HEK293T (cell line): ENCODE measurements at regions not wholly inside any gene's neighbourhood (a gene's known extent, or its start where the extent isn't known, plus 50 kb on each side); places are given as distances from the start of the nearest gene placed in this dataset.

Source experiments
- CTCF ChIA-PET: fragments of 350-600 bp; formaldehyde crosslinking; extraction: SDS; loops from one replicate; lab custom pipeline; 2021; ENCODE audit warnings: antibody characterized with exemption, inconsistent platforms; lab: Yijun Ruan, JAX
- POLR2A ChIA-PET: fragments of 350-600 bp; formaldehyde crosslinking; extraction: SDS; loops from one replicate; lab custom pipeline; 2020; ENCODE audit warnings: antibody characterized with exemption, inconsistent platforms; lab: Yijun Ruan, JAX
- DNase-seq: peaks from one replicate; pipeline ENCODE4 v3.0.0; 2012; ENCODE audit warnings: mixed read lengths; ENCODE audit errors: extremely low spot score
- ARNT ChIP-seq: fragments of 450-650 bp; IDR thresholded peaks from 2 replicates; pipeline ENCODE4 v1.6.1; 2017; ENCODE audit warnings: mild to moderate bottlenecking
- BHLHE40 ChIP-seq: fragments of 450-650 bp; IDR thresholded peaks from 2 replicates; pipeline ENCODE4 v1.6.1; 2016; ENCODE audit warnings: mild to moderate bottlenecking, moderate library complexity, borderline replicate concordance
- CTBP1 ChIP-seq: fragments of 450-650 bp; IDR thresholded peaks from 2 replicates; pipeline ENCODE4 v1.6.1; 2016; ENCODE audit warnings: borderline replicate concordance
- ELF4 ChIP-seq: fragments of 450-650 bp; IDR thresholded peaks from 2 replicates; pipeline ENCODE4 v1.6.1; 2017; ENCODE audit warnings: antibody characterized with exemption
- FOXA1 ChIP-seq: fragments of 450-650 bp; IDR thresholded peaks from 2 replicates; pipeline ENCODE4 v1.6.1; 2016; ENCODE audit warnings: mild to moderate bottlenecking
- FOXK2 ChIP-seq: fragments of 450-650 bp; IDR thresholded peaks from 2 replicates; pipeline ENCODE4 v1.6.1; 2016; ENCODE audit warnings: mild to moderate bottlenecking
- FOXM1 ChIP-seq: fragments of 450-650 bp; IDR thresholded peaks from 2 replicates; pipeline ENCODE4 v1.6.1; 2017; ENCODE audit warnings: mild to moderate bottlenecking, borderline replicate concordance
- HDGF ChIP-seq: fragments of 450-650 bp; IDR thresholded peaks from 2 replicates; pipeline ENCODE4 v1.6.1; 2017; ENCODE audit warnings: antibody characterized with exemption, borderline replicate concordance
- L3MBTL2 ChIP-seq: fragments of 450-650 bp; conservative IDR thresholded peaks from 2 replicates; pipeline ENCODE4 v1.6.1; 2016; ENCODE audit warnings: mild to moderate bottlenecking
- LEF1 ChIP-seq: fragments of 450-650 bp; IDR thresholded peaks from 2 replicates; pipeline ENCODE4 v1.6.1; 2017; ENCODE audit warnings: mild to moderate bottlenecking, borderline replicate concordance
- NFRKB ChIP-seq: fragments of 450-650 bp; IDR thresholded peaks from 2 replicates; pipeline ENCODE4 v1.6.1; 2016; ENCODE audit warnings: mild to moderate bottlenecking, moderate library complexity
- SP1 ChIP-seq: fragments of 450-650 bp; IDR thresholded peaks from 2 replicates; pipeline ENCODE4 v1.6.1; 2017
- SUZ12 ChIP-seq: fragments of 450-650 bp; IDR thresholded peaks from 2 replicates; pipeline ENCODE4 v1.6.1; 2016; ENCODE audit warnings: mild to moderate bottlenecking
- TARDBP ChIP-seq: fragments of 450-650 bp; IDR thresholded peaks from 2 replicates; pipeline ENCODE4 v1.6.1; 2016
- ZNF384 ChIP-seq: fragments of 450-650 bp; IDR thresholded peaks from 2 replicates; pipeline ENCODE4 v1.6.1; 2016
- TF ChIP-seq, protein P1 (sequence below): fragments of 450-650 bp; IDR thresholded peaks from 2 replicates; pipeline ENCODE4 v1.6.1; 2016

DNA sequence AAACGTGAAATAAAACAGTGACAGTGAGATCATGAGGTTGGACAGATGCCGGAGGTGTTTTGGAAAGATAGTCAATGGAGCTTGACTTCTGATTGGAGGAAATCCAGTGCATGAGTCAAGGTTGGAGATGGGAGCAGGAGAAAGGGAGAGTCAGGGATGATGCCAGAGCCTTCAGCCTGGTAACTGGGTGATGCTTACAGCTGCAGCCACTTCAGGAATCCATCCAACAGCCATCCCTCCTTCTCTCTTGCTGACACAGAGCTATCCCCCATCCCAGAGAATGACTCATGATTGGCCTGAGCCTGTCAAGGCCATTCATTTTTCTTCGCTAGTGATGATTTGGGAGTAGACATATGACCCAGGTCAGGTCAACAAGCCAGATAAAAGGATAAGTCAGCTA is 112.8 kb downstream of the SAMD5 start:
- CTCF ChIA-PET = no interaction called here
- TF ChIP-seq ZNF384 (no peak), NFRKB (no peak), SUZ12 (no peak), FOXA1 (no peak), FOXM1 (no peak), ARNT (no peak), TARDBP (no peak), SP1 (no peak), BHLHE40 (no peak), L3MBTL2 (no peak), HDGF (no peak)
- TF ChIP-seq, protein P1, sequence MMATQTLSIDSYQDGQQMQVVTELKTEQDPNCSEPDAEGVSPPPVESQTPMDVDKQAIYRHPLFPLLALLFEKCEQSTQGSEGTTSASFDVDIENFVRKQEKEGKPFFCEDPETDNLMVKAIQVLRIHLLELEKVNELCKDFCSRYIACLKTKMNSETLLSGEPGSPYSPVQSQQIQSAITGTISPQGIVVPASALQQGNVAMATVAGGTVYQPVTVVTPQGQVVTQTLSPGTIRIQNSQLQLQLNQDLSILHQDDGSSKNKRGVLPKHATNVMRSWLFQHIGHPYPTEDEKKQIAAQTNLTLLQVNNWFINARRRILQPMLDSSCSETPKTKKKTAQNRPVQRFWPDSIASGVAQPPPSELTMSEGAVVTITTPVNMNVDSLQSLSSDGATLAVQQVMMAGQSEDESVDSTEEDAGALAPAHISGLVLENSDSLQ = no peak
- DNase-seq = no peak
- POLR2A ChIA-PET = no interaction called here

DNA sequence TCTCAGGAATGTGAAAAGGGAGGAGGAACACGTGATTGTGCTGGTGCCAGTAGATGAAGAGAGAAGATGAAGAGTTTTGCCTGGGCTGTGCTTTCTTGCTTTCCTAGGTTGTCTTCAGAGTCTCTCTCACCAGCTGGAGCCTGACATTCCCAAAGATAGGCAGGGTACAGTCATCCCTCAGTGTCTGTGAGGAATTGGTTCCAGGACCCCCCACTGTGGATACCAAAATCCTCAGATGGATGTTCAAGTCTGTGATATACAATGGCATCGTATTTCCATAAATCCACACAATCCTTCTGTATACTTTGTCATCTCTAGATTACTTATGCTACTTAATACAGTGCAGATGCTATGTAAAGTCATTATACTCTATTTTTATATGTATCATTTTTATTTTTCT is 113.5 kb downstream of the SAMD5 start:
- no peak for TF ChIP-seq HDGF
- no peak for TF ChIP-seq SP1
- no peak for TF ChIP-seq ARNT
- TF ChIP-seq L3MBTL2 = no peak
- TF ChIP-seq TARDBP = no peak
- TF ChIP-seq ELF4 = no peak
- TF ChIP-seq, protein P1 = no peak
- no peak for TF ChIP-seq NFRKB
- TF ChIP-seq ZNF384 = no peak
- TF ChIP-seq LEF1 = no peak
- TF ChIP-seq SUZ12 = no peak
- no peak for TF ChIP-seq BHLHE40
- no peak for TF ChIP-seq FOXM1
- TF ChIP-seq FOXA1 = no peak
- no peak for TF ChIP-seq FOXK2
- no peak for TF ChIP-seq CTBP1
- ChIA-PET POLR2A (no interaction called here), CTCF (no interaction called here)
- no peak for DNase-seq

DNA sequence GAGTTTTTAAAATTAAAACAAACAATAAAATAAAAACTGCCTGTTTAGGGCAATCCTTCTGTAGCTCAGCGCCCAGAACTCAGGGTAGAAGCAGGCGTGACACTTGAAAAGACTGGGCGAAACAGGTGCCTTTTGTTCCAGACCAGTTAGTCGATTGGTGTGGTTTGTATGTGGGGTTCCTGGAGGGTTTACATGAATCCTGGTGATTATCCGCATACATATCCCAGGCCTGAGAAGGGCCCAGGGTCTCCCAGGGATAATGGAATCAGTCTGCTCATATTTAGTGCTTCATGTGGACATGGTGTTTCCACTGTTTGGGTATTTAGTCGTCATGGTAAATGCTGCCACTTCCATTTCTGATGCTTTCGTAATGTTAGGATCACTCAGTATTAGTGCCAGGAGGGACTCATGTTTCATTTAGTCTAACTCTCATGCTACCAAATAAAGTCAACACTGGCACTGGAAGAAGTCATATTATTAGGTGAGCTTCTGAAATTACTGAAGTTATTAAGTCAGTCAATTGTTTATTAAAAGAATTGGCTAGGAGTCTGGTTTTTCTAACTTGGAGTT is 116.5 kb downstream of the SAMD5 start:
- ChIA-PET POLR2A (no interaction called here), CTCF (no interaction called here)
- DNase-seq = no peak
- TF ChIP-seq FOXK2 (no peak), FOXM1 (no peak), ARNT (no peak), L3MBTL2 (no peak), HDGF (no peak), NFRKB (no peak), LEF1 (no peak), ELF4 (no peak), ZNF384 (no peak), TARDBP (no peak)
- TF ChIP-seq, protein P1 = no peak

DNA sequence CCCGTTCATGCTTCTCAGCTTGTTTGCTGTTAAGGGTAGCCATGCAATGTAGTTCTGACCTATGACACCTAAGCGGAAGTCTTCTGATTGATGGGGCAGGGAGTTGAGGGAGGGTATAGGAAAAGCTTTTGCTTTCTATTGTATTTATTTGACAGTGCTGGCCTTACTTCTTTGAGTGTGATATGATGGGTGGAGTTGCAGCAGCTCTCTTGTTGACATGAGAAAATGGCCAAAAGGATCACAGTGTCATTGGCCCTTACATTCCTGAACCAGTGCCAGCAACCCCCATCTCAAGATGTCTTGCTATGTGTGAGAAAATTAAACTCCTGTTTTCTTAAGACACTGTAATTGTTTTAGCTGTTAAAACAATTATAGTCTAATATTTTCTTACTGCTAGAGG is 117.5 kb downstream of the SAMD5 start:
- TF ChIP-seq SUZ12 (no peak), L3MBTL2 (no peak), NFRKB (no peak), ZNF384 (no peak), TARDBP (no peak), HDGF (no peak), CTBP1 (no peak), FOXM1 (no peak)
- no peak for DNase-seq
- ChIA-PET CTCF (interaction anchor here (0.6 kb wide), 1 partner anchor 837 kb away, joined by 3 read pairs; no protein-coding TSS in a partner anchor), POLR2A (no interaction called here)

DNA sequence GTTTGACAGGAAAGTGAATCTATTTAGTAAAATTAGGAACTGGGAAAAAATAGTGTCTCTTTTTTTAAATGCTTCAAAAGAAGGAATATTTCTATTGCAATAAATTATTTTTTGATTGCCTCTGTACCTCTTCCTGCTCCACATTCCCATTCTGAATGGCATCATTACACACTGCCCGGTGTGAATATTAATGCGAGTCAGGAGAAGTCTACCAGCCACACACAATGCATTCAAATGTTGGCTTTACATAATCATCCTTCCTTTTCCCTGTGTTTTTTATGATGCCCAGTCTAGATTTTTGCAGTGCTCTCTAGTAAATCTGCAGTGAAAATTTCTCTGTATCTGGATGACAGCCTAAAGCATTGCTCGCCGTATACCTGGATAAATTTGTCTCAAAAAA is 118.9 kb downstream of the SAMD5 start:
- TF ChIP-seq BHLHE40 = no peak
- no peak for TF ChIP-seq LEF1
- TF ChIP-seq FOXA1 = no peak
- no peak for TF ChIP-seq TARDBP
- TF ChIP-seq HDGF = no peak
- no peak for TF ChIP-seq ELF4
- no peak for TF ChIP-seq SP1
- TF ChIP-seq FOXM1 = no peak
- no peak for TF ChIP-seq ARNT
- no peak for TF ChIP-seq ZNF384
- no peak for TF ChIP-seq FOXK2
- no peak for TF ChIP-seq CTBP1
- no peak for TF ChIP-seq L3MBTL2
- no peak for TF ChIP-seq SUZ12
- TF ChIP-seq NFRKB = no peak
- TF ChIP-seq, protein P1 = no peak
- ChIA-PET POLR2A (no interaction called here), CTCF (no interaction called here)
- DNase-seq = no peak

DNA sequence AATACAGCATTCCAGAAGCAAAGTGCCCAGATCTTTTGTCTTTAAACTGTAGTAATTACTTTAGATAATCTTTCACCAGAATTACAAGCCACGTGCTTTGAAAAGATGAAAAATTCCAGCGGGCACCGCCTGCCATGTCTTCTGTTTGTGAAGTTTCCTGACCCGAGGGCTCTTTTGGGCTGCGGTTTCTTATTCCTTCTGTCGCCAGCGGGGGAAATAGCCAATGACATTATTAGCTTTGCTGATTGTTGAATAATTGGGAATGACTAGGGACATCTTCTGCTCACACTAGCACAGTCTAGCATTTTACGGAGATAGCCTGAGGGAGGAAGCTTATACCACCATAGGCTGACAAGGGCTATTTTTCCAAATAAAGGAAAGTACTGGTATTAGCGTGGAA is 124.7 kb downstream of the SAMD5 start:
- ChIA-PET POLR2A (no interaction called here), CTCF (no interaction called here)
- TF ChIP-seq TARDBP (no peak), FOXA1 (no peak), BHLHE40 (no peak), SP1 (no peak), FOXK2 (no peak), SUZ12 (no peak), NFRKB (no peak), HDGF (no peak)

More for the DNA sequence above, 124.7 kb downstream of the SAMD5 start:
- no peak for DNase-seq
